NCI-H446 treated with DMSO at 0.1 percent for 48 hours (cell line): ENCODE measurements at regions not wholly inside any gene's neighbourhood (a gene's known extent, or its start where the extent isn't known, plus 50 kb on each side); places are given as distances from the start of the nearest gene placed in this dataset.
"Not testable (repeated sequence)": the region's sequence is repeated elsewhere in the genome, so short reads cannot be mapped to it uniquely, and the experiment has no call there.

Experiments used
- DNase-seq: peaks from one replicate; lab custom pipeline; 2025; lab: John Stamatoyannopoulos, UW

DNA sequence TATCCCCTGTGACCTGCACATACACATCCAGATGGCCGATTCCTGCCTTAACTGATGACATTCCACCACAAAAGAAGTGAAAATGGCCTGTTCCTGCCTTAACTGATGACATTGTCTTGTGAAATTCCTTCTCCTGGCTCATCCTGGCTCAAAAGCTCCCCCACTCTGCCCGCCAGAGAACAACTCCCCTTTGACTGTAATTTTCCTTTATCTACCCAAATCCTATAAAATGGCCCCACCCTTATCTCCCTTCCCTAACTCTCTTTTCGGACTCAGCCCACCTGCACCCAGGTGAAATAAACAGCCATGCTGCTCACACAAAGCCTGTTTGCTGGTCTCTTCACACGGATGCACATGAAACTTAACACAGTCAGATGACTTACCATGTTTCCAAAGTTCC lies 403.8 kb downstream of the TBC1D32 start:
- not testable (repeated sequence) for DNase-seq

DNA sequence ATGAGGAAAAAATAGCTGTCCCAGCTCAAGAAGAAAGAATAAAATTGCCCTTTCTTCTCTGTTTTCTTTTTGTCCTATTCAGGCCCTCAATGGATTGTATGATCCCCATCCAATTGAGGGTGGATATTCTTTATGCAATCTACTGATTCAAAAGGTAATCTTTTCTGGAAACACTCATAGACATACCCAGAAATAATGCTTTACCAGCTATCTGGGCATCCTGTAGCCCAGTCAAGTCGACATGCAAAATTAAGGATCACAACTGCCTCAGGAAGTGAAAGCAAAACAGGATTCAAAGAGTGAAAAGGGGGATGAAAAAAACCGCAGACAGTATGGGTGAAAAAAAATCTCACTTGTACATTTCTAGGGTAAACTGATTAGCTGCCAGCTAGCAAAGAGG lies 410.1 kb downstream of the TBC1D32 start:
- DNase-seq, result no peak

DNA sequence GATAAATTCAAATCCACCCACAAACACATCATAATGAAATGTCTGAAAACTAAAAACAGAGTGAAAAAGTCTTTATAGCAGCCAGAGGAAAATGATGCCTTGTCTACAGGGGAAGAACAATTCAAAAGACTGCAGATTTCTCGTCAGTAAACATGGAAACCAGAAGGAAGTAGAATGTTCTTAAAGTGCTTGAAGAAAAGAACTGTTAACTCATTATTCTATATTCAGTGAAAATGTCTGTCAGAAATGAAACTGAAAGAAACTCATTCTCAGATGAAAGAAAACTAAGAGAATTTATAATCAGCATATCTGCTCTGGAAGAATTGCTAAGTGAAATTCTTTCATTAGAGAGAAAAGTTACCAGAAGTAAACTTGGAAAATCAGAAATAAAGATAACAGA lies 416.1 kb downstream of the TBC1D32 start:
- DNase-seq, result no peak

DNA sequence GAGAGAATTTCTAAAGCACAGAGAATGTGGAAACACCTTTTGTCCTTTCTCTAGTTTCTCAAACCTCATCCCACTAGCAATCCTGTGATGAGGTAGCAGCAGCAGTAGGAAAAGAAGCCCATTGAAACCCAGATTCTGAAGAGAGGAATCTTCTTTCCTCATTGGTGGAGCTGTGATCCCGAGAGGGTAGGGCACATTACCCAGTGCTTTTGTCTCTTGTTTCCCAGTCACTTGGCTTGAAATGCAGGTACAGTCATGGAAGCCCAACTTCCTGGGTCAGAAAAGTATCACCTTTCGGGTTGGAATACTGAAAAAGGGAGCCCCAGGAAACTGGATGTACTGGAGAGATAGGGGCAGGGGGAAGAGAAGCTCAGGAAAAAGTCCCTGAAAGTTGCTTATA lies 417.4 kb downstream of the TBC1D32 start:
- DNase-seq, result no peak

DNA sequence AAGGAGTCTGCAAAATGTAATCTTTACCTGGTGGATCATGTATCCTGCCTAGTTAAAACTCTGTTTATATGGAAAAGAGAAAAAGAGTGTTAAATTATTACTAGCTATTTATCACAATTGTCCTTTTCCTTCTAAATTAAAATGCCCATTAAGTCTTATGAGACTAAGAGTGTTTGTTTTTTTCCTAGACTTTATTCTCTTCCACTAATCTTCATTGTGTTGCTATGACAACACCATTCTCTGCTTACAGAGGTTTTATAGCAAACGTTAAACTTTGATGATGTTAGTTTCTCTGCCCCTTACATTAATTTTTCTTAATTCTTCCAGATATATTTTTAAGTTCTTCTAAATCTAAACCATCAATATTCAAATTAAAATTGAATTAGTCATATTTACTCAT lies 420.8 kb downstream of the TBC1D32 start:
- DNase-seq, result no peak

DNA sequence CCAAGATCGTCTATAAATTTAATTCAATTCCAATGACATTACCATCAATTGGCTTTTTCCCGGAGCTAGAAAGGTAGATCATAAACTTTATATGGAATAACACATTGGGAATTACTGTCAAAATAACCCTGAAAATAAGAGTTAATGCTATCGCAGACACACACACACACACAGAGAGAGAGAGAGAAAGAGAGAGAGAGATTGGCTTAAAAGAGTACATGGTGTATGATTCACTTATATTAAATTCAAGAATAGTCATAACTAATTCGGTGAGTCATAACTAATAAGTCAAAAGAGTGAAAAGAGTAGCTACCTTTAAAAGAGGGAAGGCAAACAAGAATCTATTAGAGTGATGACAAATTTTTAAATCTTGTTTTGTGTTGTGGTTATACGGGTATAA lies 425.5 kb downstream of the TBC1D32 start:
- no peak for DNase-seq

DNA sequence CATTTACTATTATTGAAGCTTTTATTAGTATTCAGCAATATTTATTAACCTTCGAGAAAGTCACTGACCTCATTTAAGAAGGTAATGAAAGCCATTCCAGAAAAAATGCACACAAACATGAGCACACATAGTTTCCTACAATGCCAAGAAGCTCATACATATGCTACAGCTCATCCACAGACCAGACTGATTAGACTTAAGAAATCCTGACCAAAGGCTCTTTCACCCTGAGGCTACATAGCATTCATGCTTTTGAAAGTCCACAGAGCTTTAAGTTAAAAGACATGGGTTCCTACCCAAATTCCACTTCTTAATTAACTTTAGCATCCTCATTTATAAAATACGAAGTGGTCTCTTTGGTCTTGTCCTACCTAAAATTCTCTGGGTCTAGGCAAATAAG lies 430.4 kb downstream of the TBC1D32 start:
- DNase-seq, result no peak

DNA sequence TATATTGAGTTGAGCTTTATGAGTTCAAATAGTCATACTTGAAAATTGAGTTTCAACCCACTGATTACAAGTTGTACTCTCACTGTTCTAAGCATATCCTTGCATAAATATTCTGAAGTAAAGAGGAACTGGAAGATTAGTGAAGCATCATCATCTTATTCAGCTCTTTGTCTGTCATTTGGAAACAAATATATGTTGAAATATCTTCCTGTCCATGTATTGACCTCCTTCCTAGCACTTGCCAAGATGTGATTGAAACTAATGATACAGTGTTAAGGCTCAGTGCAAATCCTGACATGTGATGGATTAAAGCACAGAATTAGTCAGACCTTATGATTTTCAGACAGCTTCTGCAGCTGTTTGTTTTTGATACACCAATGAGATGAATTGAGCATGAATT lies 434.3 kb downstream of the TBC1D32 start:
- no peak for DNase-seq

DNA sequence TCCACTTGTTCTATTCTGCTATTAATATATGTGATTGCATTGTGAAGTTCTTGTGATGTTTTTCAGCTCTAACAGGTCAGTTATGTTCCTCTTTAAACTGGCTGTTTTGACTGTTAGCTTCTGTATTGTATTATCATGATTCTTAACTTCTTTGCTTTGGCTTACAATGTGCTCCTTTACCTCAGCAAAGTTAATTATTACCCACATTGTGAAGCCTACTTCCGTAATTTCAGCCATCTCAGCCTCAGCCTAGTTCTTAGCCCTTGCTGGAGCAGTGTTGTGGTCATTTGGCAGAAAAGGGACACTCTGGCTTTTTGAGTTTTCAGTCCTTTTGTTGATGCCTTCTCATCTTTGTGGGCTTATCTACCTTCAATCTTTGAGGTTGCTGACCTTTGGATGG lies 440.2 kb downstream of the TBC1D32 start:
- DNase-seq, result no peak

DNA sequence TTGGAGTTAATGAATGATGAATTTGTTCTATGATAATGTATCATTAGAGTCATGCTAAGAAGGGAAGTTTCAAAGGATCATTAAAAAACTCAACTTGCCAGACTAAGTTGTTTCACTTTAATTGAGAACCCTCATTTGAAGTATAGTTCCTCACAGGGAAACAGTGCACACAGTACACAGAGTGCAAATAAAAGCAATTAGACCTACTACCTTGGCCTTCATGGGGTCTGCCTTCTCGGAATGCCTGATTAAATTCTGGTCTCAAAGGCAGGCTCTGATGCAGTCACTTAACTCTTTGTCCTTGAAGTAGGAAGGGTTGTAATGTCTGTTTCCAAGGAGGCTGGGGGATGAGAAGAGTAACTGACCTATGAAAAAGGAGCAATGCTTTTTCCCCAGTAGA lies 457.3 kb downstream of the TBC1D32 start:
- DNase-seq, result no peak

DNA sequence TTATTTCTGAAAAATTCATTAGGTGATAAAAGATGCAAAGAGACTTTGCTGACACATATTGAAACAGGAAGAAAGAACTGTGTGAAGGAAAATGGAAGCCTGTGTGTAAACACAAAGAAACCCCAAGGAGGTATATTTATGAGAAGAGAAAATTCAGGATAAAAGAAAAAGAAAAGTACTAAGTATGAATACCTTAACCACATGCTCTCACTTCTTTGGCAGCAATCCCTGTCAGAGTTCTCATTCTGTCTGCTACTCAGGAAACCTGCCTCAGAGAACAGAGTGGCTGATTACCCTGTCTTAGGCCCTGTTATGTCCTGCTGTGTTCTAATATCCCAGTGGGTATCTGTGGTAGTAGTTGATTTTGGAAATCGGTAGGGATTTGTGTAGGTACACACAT lies 457.9 kb downstream of the TBC1D32 start:
- no peak for DNase-seq

DNA sequence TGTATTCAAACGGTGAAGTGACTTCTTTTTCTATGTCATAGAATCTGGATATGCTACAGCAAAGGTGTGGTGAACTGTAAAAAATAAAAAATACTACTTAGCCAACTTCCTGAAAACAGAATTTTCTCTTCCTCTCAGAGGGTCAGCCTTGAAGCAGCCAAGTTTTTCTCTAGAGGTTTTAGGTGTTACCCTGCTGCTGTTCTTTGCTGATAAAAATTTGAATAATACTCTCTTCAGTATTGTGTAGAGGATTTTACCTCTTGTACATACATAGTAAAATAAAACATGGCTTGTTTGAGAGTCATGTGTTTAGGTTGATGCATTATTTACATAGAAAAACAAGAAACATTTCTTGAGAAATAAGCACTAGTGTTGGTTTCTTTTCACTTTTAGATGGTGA lies 458.4 kb downstream of the TBC1D32 start:
- no peak for DNase-seq

DNA sequence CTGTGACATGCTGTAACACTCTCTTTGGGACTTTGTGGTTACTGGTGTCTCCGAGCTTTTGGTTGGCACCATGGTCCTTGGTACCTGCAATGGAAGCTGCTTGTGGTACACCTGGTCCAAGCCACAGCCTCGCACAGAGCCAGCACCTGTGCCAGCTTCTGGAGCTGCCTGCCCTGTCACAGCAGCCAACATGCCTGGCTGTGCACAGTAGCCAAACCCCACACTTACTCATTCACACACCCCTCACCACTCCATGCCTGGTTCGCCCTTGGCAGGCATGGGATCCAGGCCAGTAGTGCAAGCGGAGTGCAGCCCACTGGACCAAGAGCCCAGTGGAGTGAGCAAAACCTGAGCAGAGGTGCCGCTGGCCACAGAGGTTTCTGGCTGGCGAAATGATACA lies 459.9 kb downstream of the TBC1D32 start:
- DNase-seq, result no peak

DNA sequence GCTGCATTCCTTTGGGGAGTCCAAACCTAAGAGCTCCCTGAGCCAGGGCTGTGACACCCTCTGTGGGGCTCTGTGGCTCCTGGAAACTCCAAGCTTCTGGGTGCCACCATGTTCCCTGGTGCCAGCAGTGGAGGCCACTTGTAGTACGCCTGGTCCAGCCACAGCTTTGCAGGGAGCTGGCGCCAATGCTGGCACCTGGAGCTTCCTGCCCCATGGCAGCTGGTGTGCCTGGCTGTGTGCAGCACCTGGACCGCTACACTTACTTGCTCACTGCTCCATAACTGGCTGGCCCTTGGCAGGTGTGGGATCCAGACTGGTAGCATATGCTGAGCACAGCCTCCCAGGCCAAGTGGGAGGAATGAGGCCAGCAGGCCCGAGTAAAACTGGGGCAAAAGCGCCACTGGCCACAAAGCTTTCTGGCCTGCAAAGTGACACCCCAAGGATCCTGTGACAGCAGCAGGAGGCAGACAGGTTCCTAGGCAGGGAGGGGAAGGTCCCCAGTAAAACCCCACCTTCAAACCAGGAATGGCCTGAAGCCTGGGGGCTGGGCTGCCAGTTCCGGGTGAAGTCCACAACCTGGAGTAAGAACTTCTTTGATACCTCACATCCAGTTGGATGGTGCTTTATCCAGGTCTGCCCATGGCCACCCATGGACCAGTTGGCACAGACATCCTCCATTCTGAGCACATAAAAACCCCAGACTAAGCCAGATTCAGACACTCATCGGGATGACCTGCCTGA lies 461.0 kb downstream of the TBC1D32 start:
- no peak for DNase-seq

DNA sequence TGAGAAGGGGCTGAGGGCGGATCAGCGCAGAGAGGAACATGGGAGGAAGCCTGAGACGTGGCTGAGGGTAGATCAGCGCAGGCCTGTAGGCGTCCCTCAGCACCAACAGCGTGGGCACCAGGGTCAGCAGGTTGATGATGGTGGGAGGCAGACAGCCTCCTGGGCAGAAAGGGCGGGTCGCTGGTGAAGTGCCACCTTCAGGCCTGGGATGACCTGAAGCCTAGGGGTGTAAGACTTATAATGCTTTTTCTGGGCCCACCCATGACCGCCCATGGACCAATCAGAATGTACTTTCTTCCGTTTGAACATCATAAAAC lies 462.1 kb downstream of the TBC1D32 start:
- DNase-seq, result no peak

DNA sequence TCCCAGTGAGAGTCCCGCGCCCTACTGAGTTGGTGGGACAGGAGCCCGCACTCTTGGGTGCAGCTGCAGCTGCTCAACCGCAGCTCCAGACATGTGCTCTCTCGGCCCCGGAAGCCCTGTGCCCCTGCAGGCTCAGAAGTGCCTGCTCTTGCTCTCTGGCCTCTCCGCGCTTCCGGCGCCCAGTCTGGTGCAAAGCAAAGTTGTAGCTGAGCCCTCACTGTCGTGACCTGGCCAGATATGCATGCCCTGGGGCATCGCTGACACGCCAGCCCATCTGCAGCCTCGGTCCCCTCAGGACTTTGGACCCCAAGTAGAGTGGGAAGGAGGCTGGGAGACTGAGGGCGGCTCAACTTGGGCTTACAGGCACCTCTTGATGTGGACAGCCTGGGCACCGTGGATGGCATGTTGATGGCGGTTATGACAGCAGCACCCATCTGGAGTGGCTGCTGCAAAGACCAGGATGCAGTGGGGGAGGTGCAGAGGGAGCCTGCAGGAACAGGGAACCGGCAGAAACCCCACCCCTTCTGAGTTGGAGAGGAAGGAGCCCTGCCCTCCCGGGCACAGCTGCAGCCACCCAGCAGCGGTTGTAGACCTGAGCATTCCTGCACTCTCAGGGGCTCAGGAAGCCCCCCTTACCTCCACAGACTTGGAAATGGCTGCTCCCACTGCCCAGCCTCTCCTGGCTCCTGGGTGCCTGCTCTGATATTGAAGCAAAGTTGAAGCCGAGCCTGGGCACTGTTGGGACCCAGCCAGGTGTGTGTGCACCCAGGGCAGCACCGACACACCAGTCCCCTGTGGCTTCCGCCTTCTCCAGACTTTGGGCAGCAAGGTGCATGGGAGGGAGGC lies 462.6 kb downstream of the TBC1D32 start:
- no peak for DNase-seq

DNA sequence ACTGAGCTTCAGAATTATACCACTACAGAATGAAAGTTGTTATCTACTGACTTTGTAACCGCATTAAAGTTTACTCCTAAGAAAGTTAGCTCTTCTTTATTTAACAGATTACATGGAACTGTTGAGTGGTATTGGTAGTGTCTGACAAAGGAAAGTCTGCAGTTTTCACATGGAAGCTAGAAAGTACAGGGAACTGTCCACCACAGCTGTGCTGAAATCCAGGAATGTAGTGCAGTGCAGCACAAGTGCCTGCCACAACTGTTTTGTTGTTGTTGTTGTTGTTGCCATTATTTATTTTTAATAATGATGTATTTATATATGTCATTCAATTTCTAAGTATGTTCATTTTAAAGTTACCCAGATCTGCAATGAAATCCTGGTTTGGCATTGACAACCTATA lies 464.9 kb downstream of the TBC1D32 start:
- no peak for DNase-seq

DNA sequence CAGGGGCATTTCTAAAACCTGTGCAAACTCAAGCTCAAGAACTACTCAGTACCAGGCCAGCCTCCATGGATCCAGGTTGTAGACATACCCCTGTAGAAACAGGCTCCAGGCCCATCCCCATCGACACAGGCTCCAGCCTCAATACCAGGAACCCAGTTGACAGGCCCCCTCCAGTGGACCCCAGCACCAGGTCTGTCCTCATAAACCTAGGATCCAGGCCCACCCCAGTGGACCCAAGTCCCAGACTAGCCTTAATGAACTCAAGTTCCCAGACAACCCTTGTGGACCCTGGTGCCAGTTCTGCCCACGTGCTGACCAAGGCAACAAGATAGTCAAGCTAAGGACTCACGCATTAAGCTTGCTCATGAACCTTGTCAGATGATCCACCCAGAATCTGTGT lies 476.9 kb downstream of the TBC1D32 start:
- DNase-seq, result no peak

DNA sequence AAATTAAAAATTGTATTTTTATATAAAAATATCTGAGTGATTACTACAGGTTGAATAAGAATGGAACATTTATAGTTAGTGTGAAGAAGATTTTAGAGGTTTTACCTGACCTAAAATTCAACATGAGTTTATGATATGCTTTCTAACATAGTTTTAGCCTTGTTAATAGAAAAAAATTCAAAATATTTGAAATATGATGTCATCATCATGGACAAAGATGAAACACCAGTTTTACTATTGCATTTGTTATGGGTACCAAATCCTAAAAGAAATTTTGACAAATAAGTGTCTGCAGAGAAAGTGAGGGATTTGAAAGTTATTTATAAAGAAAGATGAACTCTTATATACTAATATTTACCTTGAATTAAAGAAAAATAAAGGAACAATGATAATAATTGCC lies 479.7 kb downstream of the TBC1D32 start:
- DNase-seq, result no peak

DNA sequence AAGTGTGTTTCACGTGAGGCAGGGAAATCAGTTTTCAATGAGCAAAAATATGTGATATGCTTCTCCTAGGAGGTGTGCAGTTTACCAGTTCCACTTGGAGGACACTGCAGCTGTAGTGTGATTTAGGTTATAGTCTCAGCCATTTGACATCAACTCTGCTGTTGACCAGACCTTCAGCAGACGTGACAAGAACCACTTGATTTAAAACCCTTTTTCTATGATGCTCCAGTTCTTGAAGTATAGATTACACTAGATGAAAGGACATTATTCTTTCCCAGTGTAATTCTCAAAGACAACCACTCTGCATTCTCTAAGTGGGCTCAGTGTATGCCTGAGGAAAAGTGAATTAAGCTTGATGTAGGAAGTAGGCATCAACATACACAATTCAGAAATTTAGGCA lies 480.8 kb downstream of the TBC1D32 start:
- DNase-seq, result no peak

DNA sequence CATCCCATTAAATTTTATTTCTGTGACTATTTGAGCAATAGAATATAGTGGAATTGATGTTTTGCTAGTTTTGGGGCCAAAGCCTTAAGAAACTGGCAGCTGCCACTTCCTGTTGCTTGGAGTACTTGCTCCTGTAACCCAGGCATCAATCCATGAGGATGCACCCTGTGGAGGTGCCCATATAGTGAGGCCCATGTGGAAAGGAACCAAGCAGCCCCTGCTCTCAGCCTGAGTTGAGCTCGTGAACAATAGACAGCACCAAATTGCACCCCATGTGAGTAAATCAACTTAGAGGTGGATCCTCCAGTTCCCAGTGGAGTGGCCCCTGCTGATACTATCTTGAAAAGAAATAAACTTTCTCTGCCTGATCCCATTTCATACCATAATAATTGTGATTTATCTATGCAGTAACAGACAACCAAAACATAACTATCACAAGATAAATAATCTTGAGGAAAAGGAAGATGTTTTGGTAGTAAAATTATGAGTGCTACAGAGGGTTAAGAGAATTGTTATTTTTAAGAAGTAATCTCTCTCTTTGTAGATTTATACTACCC lies 481.9 kb downstream of the TBC1D32 start:
- no peak for DNase-seq

DNA sequence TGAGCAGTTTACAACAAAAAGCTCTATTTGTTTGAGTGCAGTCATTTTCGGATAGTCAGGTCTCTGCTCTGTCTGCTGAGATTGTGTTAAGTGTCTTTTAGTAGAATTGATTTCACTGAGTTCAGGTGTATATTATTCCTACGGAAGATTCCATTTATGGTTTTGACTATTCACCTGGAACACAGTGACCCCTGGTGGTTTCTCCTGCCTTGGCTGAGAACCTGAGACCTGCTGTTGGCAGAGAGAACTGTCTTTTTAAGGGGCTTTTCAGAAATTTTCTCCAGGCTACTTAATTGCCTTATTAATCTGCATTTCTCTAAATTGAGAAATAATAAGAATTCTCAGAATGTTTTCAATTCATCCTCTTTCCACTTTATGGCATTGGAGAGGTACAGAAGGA lies 508.0 kb downstream of the TBC1D32 start:
- DNase-seq, result no peak

DNA sequence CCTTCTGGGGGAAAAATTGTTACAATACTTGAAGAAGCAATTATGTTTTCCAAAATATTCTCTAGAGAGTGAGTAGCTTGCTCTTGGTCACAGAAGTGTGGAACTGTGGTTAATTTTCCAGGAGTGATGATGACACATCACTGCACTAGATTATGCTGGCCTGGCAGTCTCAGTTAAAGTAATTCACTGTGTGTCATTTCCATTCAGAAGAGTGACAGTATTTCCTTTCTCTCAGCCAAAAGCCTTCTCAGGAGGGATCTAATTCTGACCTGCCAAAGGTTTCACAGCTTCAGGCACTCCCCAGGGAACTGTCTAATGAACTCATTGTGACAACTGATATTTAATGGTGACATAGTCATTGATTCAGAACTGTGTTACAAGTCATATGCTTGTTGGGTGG lies 517.5 kb downstream of the TBC1D32 start:
- DNase-seq, result no peak

DNA sequence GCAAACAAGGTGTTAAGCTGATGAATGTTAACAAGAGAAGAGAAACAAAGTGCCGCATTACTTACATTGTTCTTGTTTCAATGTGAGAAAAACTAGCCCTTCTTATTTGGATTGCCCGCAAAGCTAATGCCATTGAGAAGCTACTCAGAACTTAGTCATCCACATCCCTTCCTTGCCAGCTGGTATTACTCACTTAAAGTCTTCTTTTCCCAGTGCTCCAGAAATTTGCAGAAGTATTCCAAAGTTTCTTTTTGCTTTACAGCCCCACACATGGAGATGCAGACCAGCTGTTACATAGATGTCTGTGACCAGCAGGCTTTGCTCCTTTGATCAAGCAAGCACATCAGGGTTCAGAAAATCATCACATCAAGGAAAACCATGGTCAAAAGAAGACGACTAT lies 529.0 kb downstream of the TBC1D32 start:
- DNase-seq, result no peak
